ENCODE measurements at regions not wholly inside any gene's neighbourhood (a gene's known extent, or its start where the extent isn't known, plus 50 kb on each side); places are given as distances from the start of the nearest gene placed in this dataset.

GRCh38 chr2:60068755-60069154 is 484.7 kb downstream of the BCL11A start:
- no peak for DNase-seq (ENCODE audit: low read depth)
- no peak overlapping the region for H3K4me3 ChIP-seq (ENCODE audit: low read depth, low read length)
- TF ChIP-seq, protein P1, sequence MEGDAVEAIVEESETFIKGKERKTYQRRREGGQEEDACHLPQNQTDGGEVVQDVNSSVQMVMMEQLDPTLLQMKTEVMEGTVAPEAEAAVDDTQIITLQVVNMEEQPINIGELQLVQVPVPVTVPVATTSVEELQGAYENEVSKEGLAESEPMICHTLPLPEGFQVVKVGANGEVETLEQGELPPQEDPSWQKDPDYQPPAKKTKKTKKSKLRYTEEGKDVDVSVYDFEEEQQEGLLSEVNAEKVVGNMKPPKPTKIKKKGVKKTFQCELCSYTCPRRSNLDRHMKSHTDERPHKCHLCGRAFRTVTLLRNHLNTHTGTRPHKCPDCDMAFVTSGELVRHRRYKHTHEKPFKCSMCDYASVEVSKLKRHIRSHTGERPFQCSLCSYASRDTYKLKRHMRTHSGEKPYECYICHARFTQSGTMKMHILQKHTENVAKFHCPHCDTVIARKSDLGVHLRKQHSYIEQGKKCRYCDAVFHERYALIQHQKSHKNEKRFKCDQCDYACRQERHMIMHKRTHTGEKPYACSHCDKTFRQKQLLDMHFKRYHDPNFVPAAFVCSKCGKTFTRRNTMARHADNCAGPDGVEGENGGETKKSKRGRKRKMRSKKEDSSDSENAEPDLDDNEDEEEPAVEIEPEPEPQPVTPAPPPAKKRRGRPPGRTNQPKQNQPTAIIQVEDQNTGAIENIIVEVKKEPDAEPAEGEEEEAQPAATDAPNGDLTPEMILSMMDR (IDR thresholded peaks at IDR 0.05; ENCODE audit: control insufficient read depth, extremely low read depth, insufficient read depth) = no peak

- TF ChIP-seq, protein P1 (IDR thresholded peaks at IDR 0.05; ENCODE audit: control insufficient read depth, extremely low read depth, insufficient read depth) = no peak
- no peak for DNase-seq (ENCODE audit: low read depth)
- no peak overlapping the region for H3K4me3 ChIP-seq (ENCODE audit: low read depth, low read length)
These were observed 486.4 kb downstream of the BCL11A start for GRCh38 chr2:60067006-60067405.

DNA sequence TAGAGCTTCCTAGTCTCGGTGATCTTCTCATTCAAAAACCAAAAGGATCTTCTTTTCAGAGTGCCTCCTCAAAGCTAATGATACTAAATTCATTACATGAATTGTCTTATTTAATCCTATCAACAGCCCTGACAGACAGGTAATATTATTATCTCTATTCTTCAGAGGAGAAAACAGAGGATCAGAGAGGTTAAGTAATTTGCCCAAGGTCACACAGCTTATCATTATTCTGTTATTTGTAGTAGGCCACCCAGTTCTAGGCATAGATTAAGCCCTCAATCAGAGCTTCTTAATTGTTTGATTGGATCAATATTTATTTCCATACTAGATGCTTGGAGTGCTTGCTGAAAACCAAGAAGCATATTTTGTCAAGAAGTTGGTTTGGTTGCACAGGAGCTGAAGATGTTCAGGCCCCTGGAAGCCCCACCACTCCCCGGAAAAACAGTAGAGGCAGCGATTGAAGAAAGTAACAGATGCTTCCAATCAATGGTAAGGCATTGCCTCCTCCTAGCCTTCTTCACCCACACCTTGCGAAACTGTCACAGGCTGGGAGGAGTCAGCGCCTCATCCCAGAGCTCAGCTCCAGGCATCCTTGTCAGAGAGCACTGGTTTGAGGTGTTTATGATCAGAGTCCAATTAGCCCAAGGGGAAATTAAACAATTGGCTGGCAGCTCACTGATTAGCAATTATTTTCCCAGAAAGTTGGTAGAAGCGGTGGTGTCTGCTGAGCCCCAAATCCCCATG is 487.2 kb downstream of the BCL11A start:
- TF ChIP-seq, protein P1 (IDR thresholded peaks at IDR 0.05; ENCODE audit: control insufficient read depth, extremely low read depth, insufficient read depth) = no peak
- no peak overlapping the region for H3K4me3 ChIP-seq (ENCODE audit: low read depth, low read length)

DNA sequence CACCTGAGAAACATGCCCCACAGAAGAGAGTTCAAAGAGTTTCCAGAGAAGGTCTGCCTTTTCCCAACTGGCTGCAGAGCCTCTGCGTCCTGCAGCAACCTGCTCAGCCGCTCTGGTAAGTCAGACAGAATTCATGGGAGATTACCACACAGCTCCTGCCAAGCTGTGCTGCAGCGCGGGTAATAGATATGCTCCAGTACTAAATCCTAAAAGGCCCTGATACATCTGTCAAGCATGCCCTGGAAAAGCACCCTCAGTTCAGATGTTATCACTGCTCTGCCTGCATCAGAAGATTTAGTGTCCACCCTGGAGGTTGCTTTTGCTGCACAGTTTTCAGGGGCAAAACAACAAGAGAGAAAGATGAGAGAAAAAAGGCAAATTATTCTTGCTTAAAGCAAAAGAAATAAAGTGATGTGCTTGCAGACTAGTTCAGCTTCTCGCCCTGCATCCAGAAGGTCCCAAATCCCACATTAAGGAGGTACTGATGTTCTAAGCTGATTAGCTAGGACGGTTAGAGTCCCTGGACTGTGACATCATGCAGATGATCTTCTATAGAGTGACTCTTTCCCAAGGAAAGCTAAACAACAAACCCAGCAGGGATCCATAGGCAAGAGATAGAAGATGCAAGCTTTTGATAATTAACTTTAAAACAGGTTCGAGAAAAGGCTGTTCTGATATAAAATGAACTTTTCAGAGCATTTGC is 488.6 kb downstream of the BCL11A start:
- TF ChIP-seq, protein P1 (IDR thresholded peaks at IDR 0.05; ENCODE audit: control insufficient read depth, extremely low read depth, insufficient read depth) = no peak
- no peak for DNase-seq (ENCODE audit: low read depth)
- H3K4me3 ChIP-seq (ENCODE audit: low read depth, low read length) = no peak overlapping the region

More for the DNA sequence above, 487.2 kb downstream of the BCL11A start:
- DNase-seq (ENCODE audit: low read depth) = no peak

GRCh38 chr2:60058781-60059180 is 494.7 kb downstream of the BCL11A start:
- no peak overlapping the region for H3K4me3 ChIP-seq (ENCODE audit: low read depth, low read length)
- TF ChIP-seq, protein P1 (IDR thresholded peaks at IDR 0.05; ENCODE audit: control insufficient read depth, extremely low read depth, insufficient read depth) = no peak
- no peak for DNase-seq (ENCODE audit: low read depth)

DNA sequence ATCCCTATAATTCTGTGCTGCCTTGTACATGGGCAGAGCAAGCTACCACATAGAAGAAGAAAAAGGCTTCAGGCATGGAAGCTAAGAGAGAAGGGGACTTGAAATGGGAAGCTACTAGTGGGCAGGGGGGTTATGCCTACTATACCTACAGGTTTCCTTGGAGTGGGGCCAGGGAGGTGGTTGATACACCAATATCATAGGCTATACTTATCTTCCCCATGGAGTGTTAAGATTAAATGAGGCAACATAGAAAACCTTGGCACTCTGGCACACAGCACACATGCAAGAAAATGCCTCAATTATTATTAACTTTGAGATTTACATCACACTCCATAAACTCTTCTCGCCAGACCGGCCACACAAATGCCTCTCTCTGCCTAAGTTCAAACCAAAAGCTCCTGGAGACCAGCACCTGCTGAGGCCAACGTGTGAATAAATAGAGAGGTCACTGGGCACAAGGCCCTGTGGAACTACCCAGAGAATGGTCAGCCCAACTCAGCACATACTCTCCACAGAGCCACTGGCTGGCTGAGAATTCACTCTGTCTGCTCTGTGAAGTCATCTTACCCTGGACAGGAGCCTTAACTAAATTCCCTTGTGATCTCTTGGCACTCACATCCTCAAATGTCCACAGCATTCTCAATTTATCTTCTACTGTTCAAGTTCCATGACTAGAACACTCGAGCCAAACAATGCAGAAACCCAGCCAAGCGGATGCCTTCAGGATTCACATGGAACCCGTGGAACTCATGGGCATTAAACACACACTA is 498.7 kb downstream of the BCL11A start:
- TF ChIP-seq, protein P1 (IDR thresholded peaks at IDR 0.05; ENCODE audit: control insufficient read depth, extremely low read depth, insufficient read depth) = no peak
- DNase-seq (ENCODE audit: low read depth) = no peak

More for the DNA sequence above, 498.7 kb downstream of the BCL11A start:
- H3K4me3 ChIP-seq (ENCODE audit: low read depth, low read length) = no peak overlapping the region
